Glutamatergic neuron (in vitro differentiated cells): ENCODE measurements at regions not wholly inside any gene's neighbourhood (a gene's known extent, or its start where the extent isn't known, plus 50 kb on each side); places are given as distances from the start of the nearest gene placed in this dataset.

Source experiments
- DNase-seq: peaks from one replicate; pipeline ENCODE4 v3.0.0; 2022
- H3K27ac Mint-ChIP-seq: one replicate; pipeline ENCODE4 v1.8.0; 2020; ENCODE audit warnings: mild to moderate bottlenecking, mixed read lengths, inconsistent platforms; ENCODE audit not compliant: unreplicated experiment
- H3K27me3 Mint-ChIP-seq: one replicate; pipeline ENCODE4 v1.8.0; 2020; ENCODE audit warnings: mild to moderate bottlenecking, moderate library complexity, mixed read lengths, inconsistent platforms; ENCODE audit not compliant: unreplicated experiment
- H3K36me3 Mint-ChIP-seq: one replicate; pipeline ENCODE4 v1.8.0; 2020; ENCODE audit warnings: mild to moderate bottlenecking, mixed read lengths, inconsistent platforms; ENCODE audit not compliant: unreplicated experiment
- H3K4me1 Mint-ChIP-seq: one replicate; pipeline ENCODE4 v1.8.0; 2020; ENCODE audit warnings: mild to moderate bottlenecking, low read depth, mixed read lengths, inconsistent platforms; ENCODE audit not compliant: unreplicated experiment
- H3K4me3 Mint-ChIP-seq: one replicate; pipeline ENCODE4 v1.8.0; 2020; ENCODE audit warnings: mild to moderate bottlenecking, mixed read lengths, inconsistent platforms; ENCODE audit not compliant: unreplicated experiment
- H3K9me3 Mint-ChIP-seq: one replicate; pipeline ENCODE4 v1.8.0; 2020; ENCODE audit warnings: mild to moderate bottlenecking, moderate library complexity, mixed read lengths, inconsistent platforms; ENCODE audit not compliant: unreplicated experiment
- CTCF ChIP-seq: fragments of 200-600 bp; sonication (generic); IDR thresholded peaks from one replicate; pipeline ENCODE4 v1.5.0; 2021; ENCODE audit not compliant: partially characterized antibody, unreplicated experiment

GRCh38 chr10:85098835-85099521, 770.6 kb downstream of the CCSER2 start:
- Mint-ChIP-seq H3K9me3 (peaks cover 2% of the 10 kb centered on the region), H3K36me3 (no peaks in the 10 kb centered on the region), H3K4me3 (no peak overlapping the region), H3K4me1 (no peaks in the 10 kb centered on the region), H3K27me3 (peaks cover 2% of the 10 kb centered on the region), H3K27ac (no peak overlapping the region)
- DNase-seq = no peak
- no peak for TF ChIP-seq CTCF

- no peak for TF ChIP-seq CTCF
- no peak overlapping the region for H3K27ac Mint-ChIP-seq
- no peaks in the 10 kb centered on the region for H3K36me3 Mint-ChIP-seq
- H3K9me3 Mint-ChIP-seq = peaks cover 2% of the 10 kb centered on the region
- no peak overlapping the region for H3K4me3 Mint-ChIP-seq
- peaks cover 2% of the 10 kb centered on the region for H3K4me1 Mint-ChIP-seq
- DNase-seq = no peak
- H3K27me3 Mint-ChIP-seq = no peaks in the 10 kb centered on the region
These were observed 772.1 kb downstream of the CCSER2 start for GRCh38 chr10:85100495-85100894.

GRCh38 chr10:85105614-85106255, 777.3 kb downstream of the CCSER2 start:
- H3K9me3 Mint-ChIP-seq = no peaks in the 10 kb centered on the region
- no peaks in the 10 kb centered on the region for H3K27me3 Mint-ChIP-seq
- H3K4me3 Mint-ChIP-seq = no peak overlapping the region
- TF ChIP-seq CTCF = no peak
- H3K36me3 Mint-ChIP-seq = no peaks in the 10 kb centered on the region
- peaks cover 4% of the 10 kb centered on the region for H3K4me1 Mint-ChIP-seq
- no peak overlapping the region for H3K27ac Mint-ChIP-seq
- peak; percentile 53 for DNase-seq

GRCh38 chr10:85111271-85111670, 782.9 kb downstream of the CCSER2 start:
- Mint-ChIP-seq H3K27ac (no peak overlapping the region), H3K4me3 (no peak overlapping the region), H3K9me3 (peaks cover 1% of the 10 kb centered on the region), H3K27me3 (no peaks in the 10 kb centered on the region), H3K4me1 (no peaks in the 10 kb centered on the region), H3K36me3 (no peaks in the 10 kb centered on the region)
- no peak for DNase-seq
- TF ChIP-seq CTCF = no peak

GRCh38 chr10:85124603-85125051, 796.2 kb downstream of the CCSER2 start:
- DNase-seq = no peak
- no peaks in the 10 kb centered on the region for H3K4me1 Mint-ChIP-seq
- no peak overlapping the region for H3K4me3 Mint-ChIP-seq
- H3K9me3 Mint-ChIP-seq = peaks cover 1% of the 10 kb centered on the region
- no peak overlapping the region for H3K27ac Mint-ChIP-seq
- H3K27me3 Mint-ChIP-seq = no peaks in the 10 kb centered on the region
- H3K36me3 Mint-ChIP-seq = no peaks in the 10 kb centered on the region
- no peak for TF ChIP-seq CTCF
